Neural cell (in vitro differentiated cells): ENCODE measurements at regions not wholly inside any gene's neighbourhood (a gene's known extent, or its start where the extent isn't known, plus 50 kb on each side); places are given as distances from the start of the nearest gene placed in this dataset.

Source experiments
- H2AFZ ChIP-seq: fragments of 200-600, 300-800 bp; sonication (generic), shearing (Covaris generic); 2 replicates; pipeline ENCODE4 v1.6.0; 2014; ENCODE audit warnings: low read depth, mild to moderate bottlenecking, antibody characterized with exemption, low read length, moderate library complexity
- H3F3A ChIP-seq: fragments of 200-600 bp; shearing (Covaris generic); 2 replicates; pipeline ENCODE4 v1.6.1; 2016; ENCODE audit warnings: mild to moderate bottlenecking, moderate library complexity, mixed read lengths, antibody characterized with exemption, low read length; ENCODE audit not compliant: insufficient read depth, poor library complexity, severe bottlenecking
- H3K27ac ChIP-seq: fragments of 200-600, 300-800 bp; sonication (generic), shearing (Covaris generic); 2 replicates; pipeline ENCODE4 v1.5.1; 2014; ENCODE audit warnings: mild to moderate bottlenecking, low read length, moderate library complexity
- H3K27me3 ChIP-seq: fragments of 300-800, 200-600 bp; sonication (generic), shearing (Covaris generic); 2 replicates; pipeline ENCODE4 v1.6.0; 2014; ENCODE audit warnings: mild to moderate bottlenecking, low read depth, low read length, moderate library complexity; ENCODE audit not compliant: insufficient read depth
- H3K36me3 ChIP-seq: fragments of 300-800, 200-600 bp; sonication (generic), shearing (Covaris generic); 2 replicates; pipeline ENCODE4 v1.5.1; 2014; ENCODE audit warnings: mild to moderate bottlenecking, antibody characterized with exemption, low read length, moderate library complexity; ENCODE audit not compliant: insufficient read depth
- H3K4me2 ChIP-seq: fragments of 300-800, 200-600 bp; sonication (generic), shearing (Covaris generic); 2 replicates; pipeline ENCODE4 v1.6.0; 2014; ENCODE audit warnings: mild to moderate bottlenecking, low read length
- H3K4me3 ChIP-seq: fragments of 300-800, 200-600 bp; sonication (generic), shearing (Covaris generic); 2 replicates; pipeline ENCODE4 v1.5.1; 2014; ENCODE audit warnings: mild to moderate bottlenecking, low read length, moderate library complexity
- H3K79me2 ChIP-seq: fragments of 200-600 bp; shearing (Covaris generic); replicated peaks from 2 replicates; pipeline ENCODE4 v1.6.0; 2014; ENCODE audit warnings: mild to moderate bottlenecking, low read length, moderate library complexity; ENCODE audit not compliant: insufficient read depth
- H3K9ac ChIP-seq: fragments of 300-800, 200-600 bp; sonication (generic), shearing (Covaris generic); 2 replicates; pipeline ENCODE4 v1.6.1; 2016; ENCODE audit warnings: mild to moderate bottlenecking, low read length, mixed read lengths
- H3K9me2 ChIP-seq: fragments of 200-600 bp; shearing (Covaris generic); 2 replicates; pipeline ENCODE4 v1.6.1; 2016; ENCODE audit warnings: mild to moderate bottlenecking, low read length, mixed read lengths; ENCODE audit not compliant: insufficient read depth
- H3K9me3 ChIP-seq: fragments of 200-600, 300-800 bp; sonication (generic), shearing (Covaris generic); 2 replicates; pipeline ENCODE4 v1.6.1; 2016; ENCODE audit warnings: mild to moderate bottlenecking, mixed run types, low read length, moderate library complexity, mixed read lengths
- H4K20me1 ChIP-seq: fragments of 200-600 bp; shearing (Covaris generic); 2 replicates; pipeline ENCODE4 v1.6.1; 2016; ENCODE audit warnings: mild to moderate bottlenecking, mixed run types; ENCODE audit not compliant: insufficient read depth
- CTCF ChIP-seq: fragments of 450-650 bp; IDR thresholded peaks from 2 replicates; pipeline ENCODE4 v1.5.1; 2014; ENCODE audit warnings: antibody characterized with exemption, mild to moderate bottlenecking, moderate library complexity; ENCODE audit not compliant: poor library complexity, severe bottlenecking
- EP300 ChIP-seq: fragments of 450-650 bp; conservative IDR thresholded peaks from 2 replicates; pipeline ENCODE4 v1.6.1; 2014; ENCODE audit warnings: antibody characterized with exemption, mild to moderate bottlenecking, moderate library complexity; ENCODE audit not compliant: poor library complexity, severe bottlenecking
- EZH2 ChIP-seq: fragments of 200-600, 300-800 bp; shearing (Covaris generic), sonication (generic); IDR thresholded peaks from 2 replicates; pipeline ENCODE4 v1.6.1; 2014; ENCODE audit warnings: antibody characterized with exemption, low read length, borderline replicate concordance, mild to moderate bottlenecking; ENCODE audit not compliant: insufficient read depth, poor library complexity, severe bottlenecking
- MXI1 ChIP-seq: fragments of 450-650 bp; conservative IDR thresholded peaks from 2 replicates; pipeline ENCODE4 v1.6.1; 2014; ENCODE audit warnings: antibody characterized with exemption, mild to moderate bottlenecking; ENCODE audit not compliant: poor library complexity, severe bottlenecking
- POLR2AphosphoS5 ChIP-seq: IDR thresholded peaks from 2 replicates; pipeline ENCODE4 v1.6.1; 2012
- RAD21 ChIP-seq: fragments of 450-650 bp; conservative IDR thresholded peaks from 2 replicates; pipeline ENCODE4 v1.6.1; 2014; ENCODE audit warnings: antibody characterized with exemption, mild to moderate bottlenecking, moderate library complexity
- SMC3 ChIP-seq: fragments of 450-650 bp; conservative IDR thresholded peaks from 2 replicates; pipeline ENCODE4 v1.6.1; 2014; ENCODE audit warnings: antibody characterized with exemption, mild to moderate bottlenecking, moderate library complexity; ENCODE audit not compliant: poor library complexity
- TAF1 ChIP-seq: IDR thresholded peaks from 2 replicates; pipeline ENCODE4 v1.6.1; 2012; ENCODE audit warnings: low read depth
- TF ChIP-seq, protein P1 (sequence below): IDR thresholded peaks from 2 replicates; pipeline ENCODE4 v1.6.1; 2012; ENCODE audit warnings: borderline replicate concordance

DNA sequence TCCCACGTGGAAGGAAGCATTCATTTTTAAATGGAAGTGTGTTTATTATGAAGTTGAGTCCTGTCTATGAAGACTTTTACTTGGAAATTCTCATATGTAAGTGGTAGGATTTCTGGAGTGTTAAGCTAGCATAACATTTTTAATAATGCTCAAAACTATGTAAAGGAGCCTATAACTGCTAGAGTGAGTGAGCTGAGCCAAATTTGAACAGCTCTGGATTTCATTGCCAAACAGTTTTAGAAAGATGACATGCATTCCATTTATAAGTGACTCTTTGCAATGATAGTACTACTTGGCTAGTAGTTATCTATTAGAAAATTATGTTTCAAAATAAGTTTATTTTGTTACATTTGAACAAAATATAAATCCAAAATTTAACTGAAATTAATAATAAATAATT, 721.2 kb downstream of the LUZP2 start:
- no peaks in the 10 kb centered on the region for H3K27me3 ChIP-seq
- H3K79me2 ChIP-seq, result no peaks in the 10 kb centered on the region
- no peaks in the 10 kb centered on the region for H3K9me3 ChIP-seq
- H3K4me2 ChIP-seq, result no peak overlapping the region
- no peak overlapping the region for H3K4me3 ChIP-seq
- no peaks in the 10 kb centered on the region for H4K20me1 ChIP-seq
- H2AFZ ChIP-seq, result no peak overlapping the region
- no peak overlapping the region for H3K27ac ChIP-seq
- no peaks in the 10 kb centered on the region for H3K36me3 ChIP-seq
- no peaks in the 10 kb centered on the region for H3K9me2 ChIP-seq
- TF ChIP-seq CTCF, result no peak
- TF ChIP-seq, protein P1, sequence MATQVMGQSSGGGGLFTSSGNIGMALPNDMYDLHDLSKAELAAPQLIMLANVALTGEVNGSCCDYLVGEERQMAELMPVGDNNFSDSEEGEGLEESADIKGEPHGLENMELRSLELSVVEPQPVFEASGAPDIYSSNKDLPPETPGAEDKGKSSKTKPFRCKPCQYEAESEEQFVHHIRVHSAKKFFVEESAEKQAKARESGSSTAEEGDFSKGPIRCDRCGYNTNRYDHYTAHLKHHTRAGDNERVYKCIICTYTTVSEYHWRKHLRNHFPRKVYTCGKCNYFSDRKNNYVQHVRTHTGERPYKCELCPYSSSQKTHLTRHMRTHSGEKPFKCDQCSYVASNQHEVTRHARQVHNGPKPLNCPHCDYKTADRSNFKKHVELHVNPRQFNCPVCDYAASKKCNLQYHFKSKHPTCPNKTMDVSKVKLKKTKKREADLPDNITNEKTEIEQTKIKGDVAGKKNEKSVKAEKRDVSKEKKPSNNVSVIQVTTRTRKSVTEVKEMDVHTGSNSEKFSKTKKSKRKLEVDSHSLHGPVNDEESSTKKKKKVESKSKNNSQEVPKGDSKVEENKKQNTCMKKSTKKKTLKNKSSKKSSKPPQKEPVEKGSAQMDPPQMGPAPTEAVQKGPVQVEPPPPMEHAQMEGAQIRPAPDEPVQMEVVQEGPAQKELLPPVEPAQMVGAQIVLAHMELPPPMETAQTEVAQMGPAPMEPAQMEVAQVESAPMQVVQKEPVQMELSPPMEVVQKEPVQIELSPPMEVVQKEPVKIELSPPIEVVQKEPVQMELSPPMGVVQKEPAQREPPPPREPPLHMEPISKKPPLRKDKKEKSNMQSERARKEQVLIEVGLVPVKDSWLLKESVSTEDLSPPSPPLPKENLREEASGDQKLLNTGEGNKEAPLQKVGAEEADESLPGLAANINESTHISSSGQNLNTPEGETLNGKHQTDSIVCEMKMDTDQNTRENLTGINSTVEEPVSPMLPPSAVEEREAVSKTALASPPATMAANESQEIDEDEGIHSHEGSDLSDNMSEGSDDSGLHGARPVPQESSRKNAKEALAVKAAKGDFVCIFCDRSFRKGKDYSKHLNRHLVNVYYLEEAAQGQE, result no peak
- no peak for TF ChIP-seq EZH2
- TF ChIP-seq POLR2AphosphoS5, result no peak
- TF ChIP-seq RAD21, result no peak
- TF ChIP-seq EP300, result no peak
- no peak overlapping the region for H3K9ac ChIP-seq
- H3F3A ChIP-seq, result no peaks in the 10 kb centered on the region

- Histone ChIP-seq H2AFZ (no peak overlapping the region), H3K36me3 (no peaks in the 10 kb centered on the region), H3K9me3 (no peaks in the 10 kb centered on the region), H3K9ac (no peak overlapping the region), H4K20me1 (no peaks in the 10 kb centered on the region), H3K79me2 (no peaks in the 10 kb centered on the region), H3K9me2 (no peaks in the 10 kb centered on the region), H3K4me3 (no peak overlapping the region), H3K4me2 (no peak overlapping the region), H3F3A (no peaks in the 10 kb centered on the region), H3K27ac (no peak overlapping the region), H3K27me3 (no peaks in the 10 kb centered on the region)
- TF ChIP-seq SMC3 (no peak), CTCF (no peak), MXI1 (no peak), POLR2AphosphoS5 (no peak), TAF1 (no peak), RAD21 (no peak), EP300 (no peak)
- TF ChIP-seq, protein P1, result no peak
Observed at GRCh38 chr11:25225078-25225477, 728.2 kb downstream of the LUZP2 start.
